GM23248 (cell line): ENCODE measurements at regions not wholly inside any gene's neighbourhood (a gene's known extent, or its start where the extent isn't known, plus 50 kb on each side); places are given as distances from the start of the nearest gene placed in this dataset.

Experiments
- DNase-seq: peaks from one replicate; pipeline ENCODE4 v3.0.0-alpha.2; 2015
- H2AFZ ChIP-seq: fragments of 200-600 bp; sonication (generic); 2 replicates; pipeline ENCODE4 v1.6.1; 2016; ENCODE audit warnings: antibody characterized with exemption
- H3F3A ChIP-seq: fragments of 200-600 bp; sonication (generic); 2 replicates; pipeline ENCODE4 v1.6.1; 2016; ENCODE audit warnings: mild to moderate bottlenecking, antibody characterized with exemption, mixed run types; ENCODE audit not compliant: insufficient read depth
- H3K27ac ChIP-seq: fragments of 200-600 bp; sonication (generic); 2 replicates; pipeline ENCODE4 v1.5.1; 2016; ENCODE audit warnings: mild to moderate bottlenecking
- H3K27me3 ChIP-seq: fragments of 200-600 bp; sonication (generic); replicated peaks from 2 replicates; pipeline ENCODE4 v1.6.1; 2016; ENCODE audit warnings: mild to moderate bottlenecking; ENCODE audit not compliant: insufficient read depth
- H3K36me3 ChIP-seq: fragments of 200-600 bp; sonication (generic); 2 replicates; pipeline ENCODE4 v1.6.1; 2016; ENCODE audit warnings: low read depth, mild to moderate bottlenecking
- H3K4me1 ChIP-seq: fragments of 200-600 bp; sonication (generic); 2 replicates; pipeline ENCODE4 v1.6.1; 2016; ENCODE audit warnings: mild to moderate bottlenecking; ENCODE audit not compliant: insufficient read depth
- H3K4me2 ChIP-seq: fragments of 200-600 bp; sonication (generic); one replicate; pipeline ENCODE4 v1.6.1; 2016; ENCODE audit warnings: mild to moderate bottlenecking; ENCODE audit not compliant: unreplicated experiment
- H3K4me3 ChIP-seq: fragments of 200-600 bp; sonication (generic); 2 replicates; pipeline ENCODE4 v1.5.1; 2016; ENCODE audit warnings: mild to moderate bottlenecking
- H3K79me2 ChIP-seq: fragments of 200-600 bp; sonication (generic); 2 replicates; pipeline ENCODE4 v1.6.1; 2016; ENCODE audit warnings: mild to moderate bottlenecking; ENCODE audit not compliant: insufficient read depth
- H3K9ac ChIP-seq: fragments of 200-600 bp; sonication (generic); 2 replicates; pipeline ENCODE4 v1.6.1; 2016; ENCODE audit warnings: mild to moderate bottlenecking
- H3K9me2 ChIP-seq: fragments of 200-600 bp; sonication (generic); 2 replicates; pipeline ENCODE4 v1.6.1; 2016; ENCODE audit warnings: mixed run types, mild to moderate bottlenecking, moderate library complexity; ENCODE audit not compliant: insufficient read depth
- H3K9me3 ChIP-seq: fragments of 200-600 bp; sonication (generic); one replicate; pipeline ENCODE4 v1.6.1; 2017; ENCODE audit warnings: low read depth
- H4K20me1 ChIP-seq: fragments of 200-600 bp; sonication (generic); 2 replicates; pipeline ENCODE4 v1.6.0; 2016; ENCODE audit not compliant: insufficient read depth
- EZH2 ChIP-seq: fragments of 200-600 bp; sonication (generic); IDR thresholded peaks from 2 replicates; pipeline ENCODE4 v1.6.1; 2018; ENCODE audit warnings: antibody characterized with exemption, mild to moderate bottlenecking; ENCODE audit not compliant: insufficient read depth, poor library complexity, severe bottlenecking
- EZH2phosphoT487 ChIP-seq: fragments of 200-600 bp; sonication (generic); IDR thresholded peaks from 2 replicates; pipeline ENCODE4 v1.6.1; 2018; ENCODE audit warnings: antibody characterized with exemption, moderate library complexity, mild to moderate bottlenecking, low read depth; ENCODE audit not compliant: insufficient read depth
- WGBS, 2 experiments: methylation state at CpG; one replicate each; pipeline ENCODE4 v1.1.6; 2015 to 2017; ENCODE audit warnings: low lambda C conversion rate in 2 of 2, low coverage in 1 of 2; ENCODE audit errors: missing lambda C conversion rate in 2 of 2; 5-methylcytosine and 5-hydroxymethylcytosine counted together
- in situ Hi-C: fragments of 300-500 bp; cut with MboI; formaldehyde crosslinking; loops from 2 replicates; pipeline ENCODE4 v1.15.0; 2020

DNA sequence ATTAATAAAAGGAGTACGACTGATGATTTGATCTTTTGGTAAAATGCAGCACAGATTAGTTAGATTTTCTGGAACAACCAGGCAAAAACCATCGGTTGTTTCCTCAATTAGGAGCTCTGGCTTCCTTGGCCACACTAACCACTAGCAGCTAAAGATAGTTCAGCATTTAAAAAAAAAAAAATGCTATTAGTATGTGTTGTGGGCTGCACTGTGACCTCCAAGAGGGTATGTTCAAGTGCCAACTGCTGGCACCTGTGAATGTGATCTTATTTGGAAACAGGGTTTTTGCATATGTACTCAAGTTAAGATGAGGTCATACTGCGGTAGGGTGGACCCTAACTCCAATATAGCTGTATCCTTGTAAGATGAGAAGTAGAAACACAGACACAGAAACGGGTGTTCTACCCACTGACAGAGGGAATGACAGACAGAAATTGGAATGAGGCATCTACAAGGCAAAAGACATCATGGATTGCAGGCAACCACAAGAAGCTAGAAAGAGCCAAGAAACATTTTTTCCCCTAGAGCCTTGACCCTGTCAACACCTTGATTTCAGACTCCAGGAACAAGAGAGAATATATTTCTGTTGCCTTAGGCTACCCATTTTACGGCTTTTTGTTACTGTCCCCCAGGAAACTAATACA is 534.6 kb upstream of the ROBO2 start:
- H3K36me3 ChIP-seq, result no peaks in the 10 kb centered on the region
- H3K27me3 ChIP-seq, result no peaks in the 10 kb centered on the region
- H4K20me1 ChIP-seq, result no peaks in the 10 kb centered on the region
- peaks cover 13% of the 10 kb centered on the region for H3K4me1 ChIP-seq
- H2AFZ ChIP-seq, result no peak overlapping the region
- H3K9me3 ChIP-seq, result no peaks in the 10 kb centered on the region
- H3K27ac ChIP-seq, result no peak overlapping the region
- in situ Hi-C loops, result no loop called here
- no peaks in the 10 kb centered on the region for H3K79me2 ChIP-seq
- DNase-seq, result peak; percentile 13
- TF ChIP-seq EZH2phosphoT487, result no peak
- TF ChIP-seq EZH2, result no peak
- H3K9me2 ChIP-seq, result no peaks in the 10 kb centered on the region
- no peak overlapping the region for H3K9ac ChIP-seq
- no peaks in the 10 kb centered on the region for H3F3A ChIP-seq
- WGBS, 2 experiments, result 69% methylated on average over 5 of the region's 5 CpGs
- no peak overlapping the region for H3K4me3 ChIP-seq
- H3K4me2 ChIP-seq, result no peak overlapping the region

DNA sequence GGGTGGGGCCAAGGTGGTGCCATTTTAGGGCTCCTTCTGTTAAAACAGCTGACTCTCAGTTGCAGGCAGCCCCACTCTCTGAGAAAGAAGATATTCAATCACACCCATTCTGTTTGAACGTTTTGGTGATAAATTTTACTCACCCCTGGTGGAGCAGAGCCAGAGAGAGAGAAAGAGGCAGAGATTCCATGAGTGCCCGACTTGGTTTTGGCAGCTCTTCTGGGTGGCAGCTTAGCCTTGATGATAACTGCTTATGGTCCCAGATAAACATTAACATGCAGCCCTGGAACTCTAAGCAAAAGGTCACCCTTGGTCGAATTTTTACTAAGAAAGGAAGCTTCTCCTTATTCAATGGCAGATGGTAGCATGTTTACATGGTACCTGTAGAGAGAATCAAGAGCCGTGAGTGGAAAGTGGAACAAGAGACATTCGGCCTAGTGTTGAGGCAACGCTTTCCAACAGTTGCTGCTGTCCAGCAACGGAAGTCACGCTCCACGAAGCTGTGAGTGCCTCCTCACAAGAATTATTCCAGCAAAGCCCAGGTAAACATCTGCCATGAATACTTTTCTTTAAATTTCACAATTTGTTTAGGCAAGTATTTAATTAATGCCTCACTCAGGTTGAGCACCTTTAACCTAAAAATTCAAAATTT is 530.6 kb upstream of the ROBO2 start:
- H3K9me2 ChIP-seq, result no peaks in the 10 kb centered on the region
- H3K79me2 ChIP-seq, result no peaks in the 10 kb centered on the region
- no peak overlapping the region for H3K27ac ChIP-seq
- TF ChIP-seq EZH2 (no peak), EZH2phosphoT487 (no peak)
- H3K9ac ChIP-seq, result no peak overlapping the region
- no peaks in the 10 kb centered on the region for H3K4me1 ChIP-seq
- H2AFZ ChIP-seq, result no peak overlapping the region
- H3K36me3 ChIP-seq, result no peaks in the 10 kb centered on the region
- H3K4me3 ChIP-seq, result no peak overlapping the region
- no peak overlapping the region for H3K4me2 ChIP-seq
- in situ Hi-C loops, result no loop called here
- no peaks in the 10 kb centered on the region for H3K27me3 ChIP-seq
- no peaks in the 10 kb centered on the region for H4K20me1 ChIP-seq
- H3K9me3 ChIP-seq, result no peaks in the 10 kb centered on the region
- DNase-seq, result no peak
- no peaks in the 10 kb centered on the region for H3F3A ChIP-seq
- 73 to 74% methylated on average over 9 of the region's 9 CpGs for WGBS, 2 experiments

DNA sequence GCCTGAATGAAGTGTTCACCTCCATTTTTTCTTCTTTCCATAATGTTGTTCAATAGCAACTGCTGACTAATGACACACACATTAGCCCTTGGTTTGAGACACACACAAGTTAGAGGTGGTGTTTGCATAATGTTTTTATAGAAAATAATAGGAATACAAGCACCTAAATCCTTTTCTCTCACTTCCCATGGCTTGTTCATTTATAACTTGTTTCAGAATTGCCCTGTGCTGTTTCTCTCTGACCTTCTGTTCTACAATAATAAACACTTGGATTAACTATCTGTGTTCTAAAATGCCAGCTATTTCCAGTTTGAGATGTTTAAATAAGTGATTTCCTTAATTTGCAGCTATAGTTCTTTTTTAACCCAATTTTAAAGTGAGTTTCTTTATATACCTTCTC is 525.1 kb upstream of the ROBO2 start:
- no peaks in the 10 kb centered on the region for H3K4me1 ChIP-seq
- H3K27ac ChIP-seq, result no peak overlapping the region
- TF ChIP-seq EZH2 (no peak), EZH2phosphoT487 (no peak)
- no peaks in the 10 kb centered on the region for H3K79me2 ChIP-seq
- no peak overlapping the region for H3K4me2 ChIP-seq
- H3F3A ChIP-seq, result no peaks in the 10 kb centered on the region
- H3K36me3 ChIP-seq, result no peaks in the 10 kb centered on the region
- H3K9me3 ChIP-seq, result no peaks in the 10 kb centered on the region
- DNase-seq, result no peak
- no peaks in the 10 kb centered on the region for H3K27me3 ChIP-seq
- no peak overlapping the region for H3K9ac ChIP-seq
- H2AFZ ChIP-seq, result no peak overlapping the region
- H3K4me3 ChIP-seq, result no peak overlapping the region
- no peaks in the 10 kb centered on the region for H4K20me1 ChIP-seq
- in situ Hi-C loops, result no loop called here
- no peaks in the 10 kb centered on the region for H3K9me2 ChIP-seq

DNA sequence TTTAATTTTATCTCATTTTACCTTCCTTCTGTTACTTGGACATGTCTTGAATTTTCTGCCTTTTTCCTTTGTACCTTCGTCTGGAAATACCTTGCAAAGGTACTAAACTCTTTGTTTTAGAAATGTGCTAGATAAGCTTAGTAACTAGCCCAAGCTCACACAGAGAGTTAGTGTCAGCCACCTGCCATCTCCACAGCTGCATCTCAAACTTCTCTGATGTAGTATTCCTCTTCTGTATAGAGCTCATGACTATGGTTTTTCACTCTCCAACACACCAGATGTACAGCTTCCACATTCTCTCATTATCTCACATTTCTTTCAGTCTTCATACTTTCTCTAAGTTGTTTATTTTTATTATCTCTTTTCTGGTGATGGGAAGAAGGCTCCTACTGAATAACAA is 516.6 kb upstream of the ROBO2 start:
- H4K20me1 ChIP-seq, result no peaks in the 10 kb centered on the region
- 25 to 32% methylated on average over 1 of the region's 1 CpG for WGBS, 2 experiments
- in situ Hi-C loops, result no loop called here
- H3K4me2 ChIP-seq, result no peak overlapping the region
- no peaks in the 10 kb centered on the region for H3K9me2 ChIP-seq
- no peaks in the 10 kb centered on the region for H3K79me2 ChIP-seq
- no peak overlapping the region for H3K9ac ChIP-seq
- DNase-seq, result no peak
- TF ChIP-seq EZH2 (no peak), EZH2phosphoT487 (no peak)
- no peak overlapping the region for H3K27ac ChIP-seq
- H3K36me3 ChIP-seq, result no peaks in the 10 kb centered on the region
- no peak overlapping the region for H3K4me3 ChIP-seq
- no peaks in the 10 kb centered on the region for H3F3A ChIP-seq
- H3K27me3 ChIP-seq, result no peaks in the 10 kb centered on the region
- H3K9me3 ChIP-seq, result no peaks in the 10 kb centered on the region
- H3K4me1 ChIP-seq, result no peaks in the 10 kb centered on the region
- H2AFZ ChIP-seq, result no peak overlapping the region

DNA sequence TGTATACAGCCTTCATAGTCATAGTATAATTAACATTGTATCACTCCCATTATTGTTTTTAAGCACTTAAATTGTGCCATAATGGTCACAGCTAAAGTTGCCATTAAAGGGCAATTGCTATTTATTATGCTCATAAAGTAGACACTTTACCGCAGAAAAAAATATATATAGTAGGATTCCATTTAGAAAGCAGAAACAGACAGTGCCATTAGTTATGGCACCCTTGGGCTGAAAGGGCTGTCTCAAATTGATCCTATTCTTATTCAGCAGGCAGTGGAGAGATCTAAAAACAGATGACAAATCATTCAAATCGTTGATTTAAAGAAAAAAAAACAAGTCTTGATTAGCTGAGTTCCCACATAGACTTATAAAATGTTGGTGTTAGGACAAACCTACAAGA is 514.2 kb upstream of the ROBO2 start:
- Histone ChIP-seq H3K4me1 (no peaks in the 10 kb centered on the region), H3K4me3 (no peak overlapping the region), H3K4me2 (no peak overlapping the region), H3K9me3 (no peaks in the 10 kb centered on the region), H2AFZ (no peak overlapping the region), H3F3A (no peaks in the 10 kb centered on the region), H3K9ac (no peak overlapping the region), H3K79me2 (no peaks in the 10 kb centered on the region), H3K36me3 (no peaks in the 10 kb centered on the region), H3K9me2 (no peaks in the 10 kb centered on the region), H4K20me1 (no peaks in the 10 kb centered on the region), H3K27me3 (no peaks in the 10 kb centered on the region), H3K27ac (no peak overlapping the region)
- WGBS, 2 experiments, result 86 to 87% methylated on average over 2 of the region's 2 CpGs
- in situ Hi-C loops, result no loop called here
- TF ChIP-seq EZH2phosphoT487, result no peak
- no peak for TF ChIP-seq EZH2
- no peak for DNase-seq
